Dedifferentiated amniotic fluid mesenchymal stem cell (primary cell): ENCODE measurements at regions not wholly inside any gene's neighbourhood (a gene's known extent, or its start where the extent isn't known, plus 50 kb on each side); places are given as distances from the start of the nearest gene placed in this dataset.

Experiments
- DNase-seq: peaks from one replicate; pipeline ENCODE4 v3.0.0-alpha.2; 2016; ENCODE audit errors: extremely low spot score

GRCh38 chr4:187577941-187578480 lies 417.6 kb upstream of the ZFP42 start:
- no peak for DNase-seq

GRCh38 chr4:187586892-187587291 lies 408.7 kb upstream of the ZFP42 start:
- no peak for DNase-seq

GRCh38 chr4:187598196-187598595 lies 397.4 kb upstream of the ZFP42 start:
- no peak for DNase-seq

DNA sequence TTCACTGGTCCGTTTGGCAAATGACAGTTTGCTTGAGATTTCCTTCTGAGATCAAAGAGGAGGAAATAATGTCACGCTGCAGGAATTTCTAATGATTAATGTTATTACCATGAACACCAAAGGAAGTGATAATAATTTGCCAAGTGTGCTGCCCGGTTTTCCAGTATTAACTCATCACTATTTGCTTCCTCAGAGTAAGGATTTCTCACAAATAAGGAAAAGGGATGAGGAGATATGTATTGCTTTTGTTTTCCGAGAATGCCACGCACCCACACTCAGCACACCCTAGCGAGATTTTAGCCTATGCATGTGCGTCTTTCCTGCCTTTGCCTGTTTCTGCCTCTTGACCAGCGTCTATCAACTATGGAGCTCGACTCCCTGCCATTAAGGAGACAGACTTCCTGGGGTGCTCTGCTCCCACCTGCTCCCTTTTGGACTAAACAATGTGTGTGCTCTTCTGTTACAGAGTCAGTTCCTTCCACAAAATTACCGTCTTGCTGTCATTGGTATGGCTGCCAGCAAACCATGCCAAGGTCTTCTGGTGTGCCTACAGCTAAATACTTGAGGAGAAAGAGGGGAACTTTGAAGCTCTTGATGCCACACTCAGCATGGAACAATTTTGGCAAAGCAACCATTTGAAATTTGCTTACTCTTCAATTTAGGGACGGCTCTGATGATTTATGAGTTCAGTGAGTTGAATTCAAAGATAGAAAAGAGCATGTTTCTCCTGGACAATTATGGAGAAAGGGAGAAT lies 393.1 kb upstream of the ZFP42 start:
- DNase-seq: no peak

GRCh38 chr4:187603093-187604025 lies 392.2 kb upstream of the ZFP42 start:
- peak; percentile 84 for DNase-seq

DNA sequence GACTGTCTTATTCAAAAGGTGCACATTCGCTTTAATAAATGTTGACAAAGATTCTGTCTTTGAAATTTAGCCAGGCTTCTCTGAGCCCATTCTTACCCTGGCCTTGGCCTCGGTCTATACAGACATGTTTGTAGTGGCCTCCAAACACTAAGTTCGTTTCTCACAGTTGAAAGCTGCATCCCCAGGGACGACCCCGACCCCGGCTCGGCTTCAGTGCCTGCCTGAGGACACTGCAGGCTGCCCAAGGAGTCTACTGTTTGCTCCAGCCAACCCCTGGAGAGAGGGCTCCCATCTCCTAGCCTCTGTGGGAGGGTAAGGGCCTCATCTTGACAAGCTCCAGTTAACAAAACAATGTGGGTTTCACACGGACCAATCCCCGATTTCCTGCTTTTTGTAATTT lies 390.6 kb upstream of the ZFP42 start:
- DNase-seq: no peak

DNA sequence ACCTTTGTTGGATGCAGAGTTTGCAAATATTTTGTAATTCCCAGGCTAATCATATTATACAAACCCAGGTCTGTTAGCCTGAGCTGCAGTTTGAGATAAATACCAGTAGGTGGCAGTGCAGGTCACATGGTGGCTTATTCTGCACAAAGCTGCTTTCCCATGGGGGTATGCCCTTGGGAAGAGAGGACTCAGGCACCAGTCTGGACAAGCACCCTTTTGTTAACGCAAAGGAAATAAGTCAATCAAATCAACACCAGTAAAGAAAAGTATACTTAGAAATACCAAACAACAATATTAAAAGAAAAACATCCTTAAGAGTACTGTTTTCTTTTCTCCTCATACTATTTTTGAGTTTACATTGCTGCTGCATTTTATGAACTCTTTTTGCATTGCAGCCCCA lies 389.0 kb upstream of the ZFP42 start:
- DNase-seq: peak; percentile 67

GRCh38 chr4:187608001-187608421 lies 387.6 kb upstream of the ZFP42 start:
- DNase-seq: peak; percentile 86

DNA sequence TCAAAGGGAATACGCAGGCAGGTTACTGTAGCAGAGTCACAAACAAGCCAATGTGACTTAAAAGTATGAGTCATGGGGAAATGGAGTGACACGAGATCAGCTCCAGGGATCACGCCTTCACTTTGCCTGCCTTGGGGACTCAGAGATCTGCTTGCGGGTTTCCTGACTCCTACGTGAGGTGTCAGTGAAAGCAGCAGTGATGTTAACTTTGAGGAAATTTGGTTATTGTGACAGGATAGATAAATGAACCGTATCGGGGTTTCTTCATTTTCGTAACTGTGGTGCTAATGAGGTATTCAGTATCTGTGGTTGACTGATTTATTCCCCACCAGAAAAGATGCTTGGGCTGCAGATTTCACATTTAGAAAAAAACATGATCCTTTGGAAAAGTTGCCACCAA lies 383.3 kb upstream of the ZFP42 start:
- DNase-seq: no peak

DNA sequence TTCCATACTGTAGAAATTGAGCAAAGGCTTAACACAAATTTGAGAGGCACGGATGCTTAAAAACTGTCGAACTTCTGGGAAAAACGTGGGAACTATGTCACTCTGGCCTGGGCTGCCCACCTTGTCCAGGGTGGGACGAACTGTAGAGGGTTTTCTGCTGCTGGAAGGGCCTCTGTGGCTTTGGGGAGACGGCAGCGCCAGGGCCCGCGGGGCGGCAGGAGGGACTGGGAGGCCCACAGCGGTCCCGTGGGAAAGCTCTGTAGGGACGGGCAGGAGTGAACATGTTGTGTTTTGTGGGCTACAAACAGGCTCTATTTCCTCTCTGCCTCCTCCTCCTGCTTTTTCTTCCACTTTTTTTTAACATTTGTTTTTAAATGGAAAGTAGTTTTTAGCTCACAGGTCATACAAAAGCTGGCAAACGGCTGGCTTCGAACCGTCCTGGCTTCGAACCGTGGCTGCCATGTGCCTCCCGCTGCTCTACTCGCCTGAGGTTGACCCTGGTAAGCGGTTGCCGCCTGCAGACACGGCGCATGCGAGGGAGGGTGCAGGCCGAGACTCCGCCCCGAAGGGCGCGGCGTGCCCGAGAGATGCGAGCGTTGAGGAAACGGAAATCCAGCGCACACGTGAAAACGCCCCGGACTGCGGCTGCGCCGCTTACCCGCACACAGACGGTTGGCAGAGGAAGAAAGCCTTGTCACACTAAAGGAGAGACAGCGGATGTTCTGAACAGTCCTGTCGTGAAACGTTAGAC lies 382.3 kb upstream of the ZFP42 start:
- no peak for DNase-seq

DNA sequence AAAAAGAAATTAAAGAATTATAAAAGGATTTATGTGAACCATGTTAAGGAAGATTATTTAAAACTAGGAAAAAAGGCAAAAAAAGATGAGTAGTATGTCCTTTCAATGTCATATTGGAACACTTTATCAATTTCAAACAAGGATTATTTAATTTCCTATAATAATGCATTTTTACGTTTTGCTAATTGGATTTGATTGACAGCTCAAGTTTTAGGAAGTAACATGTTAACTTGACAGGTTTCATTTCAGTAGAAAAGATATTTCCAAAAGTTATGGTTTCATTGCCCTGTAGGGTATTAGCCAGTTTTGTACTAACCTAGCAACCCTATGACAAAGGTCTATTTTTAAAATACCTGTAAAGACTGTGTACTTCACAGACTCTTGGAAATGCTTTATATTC lies 379.6 kb upstream of the ZFP42 start:
- DNase-seq: no peak

DNA sequence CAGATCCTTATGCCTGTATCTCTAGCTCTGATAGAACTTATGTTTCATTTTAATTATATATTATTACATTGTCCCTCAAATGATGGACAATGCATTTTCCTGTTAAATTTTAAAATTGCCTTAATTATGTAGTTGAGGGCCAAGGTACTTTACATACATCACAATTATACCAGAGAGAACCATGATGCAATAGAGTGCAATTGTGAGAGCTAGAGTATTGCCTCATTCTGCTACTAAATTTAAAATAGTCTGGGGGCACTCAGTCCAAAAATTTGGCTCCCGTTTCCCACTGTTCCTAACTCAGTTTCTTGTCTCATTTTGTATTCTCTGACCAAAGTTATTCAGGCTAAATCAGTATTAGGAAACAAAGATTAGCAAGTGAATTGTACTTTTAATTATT lies 378.5 kb upstream of the ZFP42 start:
- DNase-seq: no peak

GRCh38 chr4:187618701-187619281 lies 376.8 kb upstream of the ZFP42 start:
- DNase-seq: peak; percentile 51

- DNase-seq: no peak
These were observed 376.3 kb upstream of the ZFP42 start for GRCh38 chr4:187619319-187619718.

- DNase-seq: no peak
These were observed 363.1 kb upstream of the ZFP42 start for GRCh38 chr4:187632260-187632995.

- no peak for DNase-seq
These were observed 362.3 kb upstream of the ZFP42 start for GRCh38 chr4:187633245-187633644.

GRCh38 chr4:187656959-187657358 lies 338.6 kb upstream of the ZFP42 start:
- no peak for DNase-seq

GRCh38 chr4:187663076-187663475 lies 332.5 kb upstream of the ZFP42 start:
- DNase-seq: no peak

DNA sequence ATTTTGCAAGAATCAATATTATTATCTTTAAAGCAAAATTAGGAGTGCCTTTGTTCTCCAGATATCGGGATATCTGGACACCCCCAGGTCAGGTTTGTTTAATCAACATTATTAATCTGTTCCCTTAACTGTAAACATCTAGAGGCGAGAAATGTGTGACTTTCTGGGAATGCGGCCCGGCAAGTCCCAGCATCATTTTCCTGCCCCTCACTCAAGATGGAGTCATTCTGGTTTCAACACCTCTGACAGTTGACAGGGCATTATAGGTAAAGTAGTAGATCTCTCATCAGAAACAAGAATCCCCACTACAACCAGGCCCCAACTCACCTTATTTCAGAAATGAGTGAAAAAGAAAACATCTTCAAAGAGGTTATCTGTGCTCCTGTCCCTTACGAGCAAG lies 331.6 kb upstream of the ZFP42 start:
- DNase-seq: no peak

GRCh38 chr4:187665086-187665485 lies 330.5 kb upstream of the ZFP42 start:
- DNase-seq: no peak

DNA sequence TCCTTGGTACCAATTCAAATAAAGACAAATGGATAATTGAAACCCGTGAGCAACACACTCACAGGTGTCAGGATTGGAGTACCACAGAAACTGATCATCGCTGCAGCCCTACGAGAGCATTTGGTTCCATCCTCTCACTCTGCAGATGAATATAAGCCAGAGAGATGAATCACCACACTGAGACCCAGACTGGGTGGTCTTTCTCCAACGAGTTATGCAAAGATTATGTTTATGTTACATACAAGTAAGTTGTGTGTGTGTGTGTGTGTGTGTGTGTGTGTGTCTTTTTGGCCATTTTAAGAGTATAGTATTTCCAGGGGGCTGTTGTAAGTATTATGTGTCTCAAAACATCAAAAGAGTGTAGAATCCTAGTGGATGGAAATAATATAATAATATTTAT lies 329.5 kb upstream of the ZFP42 start:
- no peak for DNase-seq
